ENCODE measurements at regions not wholly inside any gene's neighbourhood (a gene's known extent, or its start where the extent isn't known, plus 50 kb on each side); places are given as distances from the start of the nearest gene placed in this dataset.

GRCh38 chr2:18719978-18720775 is 130.8 kb upstream of the NT5C1B start:
- H3K9ac ChIP-seq = no peak overlapping the region
- no peaks in the 10 kb centered on the region for H4K20me1 ChIP-seq (ENCODE audit: insufficient read depth)
- no peaks in the 10 kb centered on the region for H3K79me2 ChIP-seq (ENCODE audit: insufficient read depth, low read depth)
- H3K27me3 ChIP-seq (ENCODE audit: insufficient read depth, low read depth) = no peaks in the 10 kb centered on the region
- H3K4me1 ChIP-seq (ENCODE audit: low read depth, poor library complexity, severe bottlenecking) = no peaks in the 10 kb centered on the region
- no peaks in the 10 kb centered on the region for H3K36me3 ChIP-seq (ENCODE audit: insufficient read depth)
- H3K4me3 ChIP-seq (IDR thresholded peaks at IDR 0.05; ENCODE audit: insufficient read depth, low read depth, low read length) = no peak overlapping the region
- H3K27ac ChIP-seq = no peak overlapping the region
- no peak overlapping the region for H2AFZ ChIP-seq (ENCODE audit: low read depth)
- no peak for TF ChIP-seq CTCF (conservative IDR thresholded peaks at IDR 0.05; ENCODE audit: low read depth, low read length)
- no peak overlapping the region for H3K4me2 ChIP-seq

GRCh38 chr2:18708203-18708715 is 118.9 kb upstream of the NT5C1B start:
- H3K4me3 ChIP-seq (IDR thresholded peaks at IDR 0.05; ENCODE audit: insufficient read depth, low read depth, low read length) = no peak overlapping the region
- no peak overlapping the region for H2AFZ ChIP-seq (ENCODE audit: low read depth)
- no peaks in the 10 kb centered on the region for H3K36me3 ChIP-seq (ENCODE audit: insufficient read depth)
- H3K27me3 ChIP-seq (ENCODE audit: insufficient read depth, low read depth) = no peaks in the 10 kb centered on the region; the same call in 1 of the 2 replicates
- TF ChIP-seq CTCF (conservative IDR thresholded peaks at IDR 0.05; ENCODE audit: low read depth, low read length) = no peak
- no peak overlapping the region for H3K27ac ChIP-seq
- H3K9ac ChIP-seq = no peak overlapping the region
- no peak overlapping the region for H3K4me2 ChIP-seq
- H3K4me1 ChIP-seq (ENCODE audit: low read depth, poor library complexity, severe bottlenecking) = no peaks in the 10 kb centered on the region
- H4K20me1 ChIP-seq (ENCODE audit: insufficient read depth) = no peaks in the 10 kb centered on the region
- no peaks in the 10 kb centered on the region for H3K79me2 ChIP-seq (ENCODE audit: insufficient read depth, low read depth)

- Histone ChIP-seq H3K27me3 (ENCODE audit: insufficient read depth, low read depth) (no peaks in the 10 kb centered on the region), H3K4me1 (ENCODE audit: low read depth, poor library complexity, severe bottlenecking) (no peaks in the 10 kb centered on the region), H3K79me2 (ENCODE audit: insufficient read depth, low read depth) (no peaks in the 10 kb centered on the region), H3K27ac (no peak overlapping the region), H3K9ac (no peak overlapping the region), H4K20me1 (ENCODE audit: insufficient read depth) (no peaks in the 10 kb centered on the region), H3K4me2 (no peak overlapping the region), H3K36me3 (ENCODE audit: insufficient read depth) (no peaks in the 10 kb centered on the region), H3K4me3 (IDR thresholded peaks at IDR 0.05; ENCODE audit: insufficient read depth, low read depth, low read length) (no peak overlapping the region), H2AFZ (ENCODE audit: low read depth) (no peak overlapping the region)
- no peak for TF ChIP-seq CTCF (conservative IDR thresholded peaks at IDR 0.05; ENCODE audit: low read depth, low read length)
Observed at GRCh38 chr2:18706001-18706400, 116.6 kb upstream of the NT5C1B start.

GRCh38 chr2:18704276-18704675 is 114.9 kb upstream of the NT5C1B start:
- Histone ChIP-seq H3K27ac (no peak overlapping the region), H3K4me3 (IDR thresholded peaks at IDR 0.05; ENCODE audit: insufficient read depth, low read depth, low read length) (no peak overlapping the region), H2AFZ (ENCODE audit: low read depth) (no peak overlapping the region), H3K9ac (no peak overlapping the region), H3K4me1 (ENCODE audit: low read depth, poor library complexity, severe bottlenecking) (no peaks in the 10 kb centered on the region), H3K79me2 (ENCODE audit: insufficient read depth, low read depth) (no peaks in the 10 kb centered on the region), H3K36me3 (ENCODE audit: insufficient read depth) (no peaks in the 10 kb centered on the region), H3K4me2 (no peak overlapping the region), H4K20me1 (ENCODE audit: insufficient read depth) (no peaks in the 10 kb centered on the region), H3K27me3 (ENCODE audit: insufficient read depth, low read depth) (no peaks in the 10 kb centered on the region)
- TF ChIP-seq CTCF (conservative IDR thresholded peaks at IDR 0.05; ENCODE audit: low read depth, low read length) = no peak
